Hypothalamus (tissue), 51 donors: ENCODE measurements at regions not wholly inside any gene's neighbourhood (a gene's known extent, or its start where the extent isn't known, plus 50 kb on each side); places are given as distances from the start of the nearest gene placed in this dataset.

Experiments
- DNase-seq, 51 donors: peaks; one replicate each; lab custom pipeline; 2025; lab: John Stamatoyannopoulos, UW

GRCh38 chr10:57964351-57964750 is 303.3 kb downstream of the IPMK start:
- peak in 43 of 51 donors; percentile 5 to 84 (median 43) for DNase-seq

DNA sequence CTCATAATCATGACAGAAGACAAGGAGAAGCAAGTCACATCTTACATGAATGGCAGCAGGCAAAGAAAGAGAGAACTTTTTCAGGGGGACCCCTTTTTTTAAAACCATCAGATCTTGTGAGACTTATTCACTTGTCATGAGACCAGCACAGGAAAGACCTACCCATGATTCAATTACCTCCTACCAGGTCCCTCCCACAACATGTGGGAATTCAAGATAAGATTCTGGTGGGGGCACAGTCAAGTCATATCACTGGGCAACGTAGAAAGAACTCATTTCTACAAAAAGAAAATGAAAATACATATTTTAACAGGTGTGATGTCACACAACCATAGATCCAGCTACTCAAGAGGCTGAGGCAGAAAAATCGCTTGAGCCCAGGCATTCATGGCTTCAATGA is 304.1 kb downstream of the IPMK start:
- no peak for DNase-seq

- DNase-seq = no peak
Measured at GRCh38 chr10:57962839-57963238, 304.9 kb downstream of the IPMK start.

DNA sequence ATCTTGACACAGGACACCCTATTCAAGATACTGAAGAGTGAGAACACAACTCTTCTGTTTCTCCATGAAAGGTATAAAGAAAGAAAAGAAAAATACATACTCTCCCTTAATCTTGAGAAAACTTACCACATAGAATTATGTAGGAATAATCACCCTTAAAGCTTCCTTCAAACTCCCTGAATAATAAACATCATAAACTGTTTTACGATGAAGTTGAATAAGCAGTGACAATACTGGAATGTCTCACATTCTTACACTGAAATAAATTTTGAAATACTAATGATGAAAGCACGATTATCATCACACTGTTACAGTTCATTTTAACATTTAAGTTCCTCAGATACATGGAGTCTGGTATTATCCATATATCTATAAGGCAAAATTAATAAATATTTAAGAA is 306.2 kb downstream of the IPMK start:
- no peak for DNase-seq

DNA sequence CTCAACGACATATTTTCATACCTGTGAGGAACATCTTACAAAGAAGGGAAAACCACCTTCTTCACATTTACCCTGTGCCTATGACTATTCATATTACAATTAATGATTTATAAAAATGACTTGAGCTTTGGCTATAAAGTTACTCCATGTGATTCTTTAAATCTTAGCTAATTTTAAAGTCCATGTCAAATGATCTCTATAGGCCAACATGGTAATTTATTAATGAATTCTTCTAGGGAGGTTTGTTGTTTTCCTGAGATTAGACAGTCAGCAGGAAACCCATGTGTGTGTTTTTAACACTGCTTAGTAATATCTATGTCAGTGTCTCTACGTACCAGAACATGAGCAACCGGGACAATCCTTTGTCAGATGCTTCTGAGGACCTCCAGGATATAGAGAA is 307.3 kb downstream of the IPMK start:
- no peak for DNase-seq

DNA sequence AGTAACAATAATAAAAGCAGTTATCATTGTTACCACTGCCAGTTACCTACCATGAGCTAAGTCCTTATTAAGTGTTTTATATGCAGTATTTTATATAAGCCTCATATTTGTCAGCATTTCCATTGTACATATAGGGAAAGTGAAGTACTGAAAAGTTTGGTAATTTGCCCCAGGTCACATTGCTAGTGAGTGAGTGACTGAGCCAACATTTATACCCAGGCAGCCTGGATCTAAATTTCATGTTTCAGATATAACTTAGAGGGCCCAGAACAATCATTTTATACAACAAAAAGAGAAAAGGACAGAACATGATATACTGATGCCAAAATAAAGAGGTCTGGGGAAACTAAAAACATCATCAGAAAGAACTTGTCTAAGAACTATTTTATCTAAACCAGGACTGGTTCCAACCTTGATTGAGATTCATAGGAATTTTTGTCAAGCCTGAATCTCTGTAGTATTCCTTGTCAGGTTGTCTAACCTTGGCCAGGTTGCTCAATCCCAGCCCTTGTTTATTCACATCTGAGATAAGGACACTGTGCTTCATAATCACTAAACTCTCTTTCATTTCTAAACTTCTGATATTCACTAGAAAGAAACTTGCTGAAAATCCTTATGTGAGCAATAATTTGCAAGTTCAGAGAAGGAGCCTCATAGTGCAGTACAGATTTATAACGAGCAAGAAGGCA is 308.2 kb downstream of the IPMK start:
- no peak for DNase-seq

DNA sequence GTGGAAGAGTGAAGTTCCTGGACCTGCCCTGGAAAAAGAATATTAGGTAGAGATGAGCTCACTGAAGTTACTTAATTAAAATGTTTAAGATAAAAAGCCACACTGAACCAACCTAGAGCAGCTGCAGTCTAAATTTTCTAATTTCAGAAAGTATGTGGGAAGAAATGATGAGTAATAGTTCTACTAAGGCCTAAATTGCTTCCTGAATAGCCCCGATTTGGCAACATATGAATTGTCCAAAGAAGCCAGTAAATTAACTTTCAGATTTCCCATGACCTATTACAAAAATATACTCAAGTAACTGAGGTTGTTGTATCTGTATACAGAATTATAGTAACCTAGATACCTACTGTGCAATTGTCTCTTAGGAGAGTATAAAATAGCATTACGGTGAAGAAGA is 312.6 kb downstream of the IPMK start:
- DNase-seq = no peak

DNA sequence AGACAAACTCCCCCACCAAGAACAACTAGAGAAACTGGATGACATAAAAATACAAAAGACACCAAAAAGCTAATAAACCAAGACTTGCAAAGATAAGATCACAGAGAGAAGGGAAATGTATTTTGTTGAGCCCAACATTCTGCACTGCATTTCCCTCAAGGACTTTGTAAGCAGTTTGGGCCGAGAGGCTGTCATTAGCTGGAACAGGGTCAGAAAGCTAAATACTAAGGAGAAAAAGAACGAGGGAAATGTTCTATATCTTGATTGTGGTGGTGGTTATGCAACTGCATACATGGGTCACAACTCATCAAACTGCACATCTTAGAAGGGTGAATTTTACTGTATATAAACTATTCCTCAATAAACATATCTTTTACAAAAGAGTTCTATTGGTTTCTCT is 315.0 kb downstream of the IPMK start:
- DNase-seq = no peak

DNA sequence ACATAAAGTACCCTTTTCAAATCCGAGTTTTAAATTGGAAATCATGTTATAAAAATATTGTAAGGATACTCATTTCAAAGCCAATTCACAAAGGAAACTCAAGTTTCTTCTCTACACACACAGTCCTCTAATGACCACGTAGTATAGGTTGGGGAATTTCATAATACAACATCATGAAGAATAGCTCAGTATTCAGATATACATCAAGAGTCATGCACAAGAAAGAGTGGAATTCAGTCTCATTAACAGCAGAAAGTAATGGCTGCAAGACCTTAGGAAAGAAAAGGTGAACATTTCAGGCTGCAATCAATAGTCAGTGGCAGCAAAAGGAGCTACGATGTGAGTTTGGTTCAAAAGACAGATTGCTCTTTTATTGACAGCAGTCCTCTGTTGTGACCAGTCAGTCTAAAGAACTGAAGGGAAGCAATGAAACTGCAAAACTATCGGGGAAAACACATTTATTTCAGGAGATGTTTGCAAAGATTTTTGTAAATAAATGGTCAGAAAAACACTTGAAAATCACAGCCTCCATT is 317.2 kb downstream of the IPMK start:
- no peak for DNase-seq

DNA sequence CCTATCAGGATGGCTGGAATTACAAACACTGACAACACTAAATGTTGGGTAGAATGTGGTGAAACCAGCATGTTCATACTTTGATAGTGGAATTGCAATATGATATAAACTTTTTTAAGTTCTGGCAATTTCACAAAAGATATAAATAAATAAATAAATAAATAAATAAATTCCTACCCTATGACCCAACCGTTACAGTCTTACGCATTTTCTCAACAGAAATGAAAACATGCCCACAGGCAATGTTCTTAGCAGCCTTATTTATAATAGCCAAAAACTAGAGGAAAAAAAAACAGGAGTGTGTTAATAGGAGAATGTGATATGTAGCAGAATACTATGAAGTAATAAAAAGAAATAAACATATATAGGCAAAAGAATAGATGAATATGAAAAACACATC is 318.9 kb downstream of the IPMK start:
- no peak for DNase-seq

DNA sequence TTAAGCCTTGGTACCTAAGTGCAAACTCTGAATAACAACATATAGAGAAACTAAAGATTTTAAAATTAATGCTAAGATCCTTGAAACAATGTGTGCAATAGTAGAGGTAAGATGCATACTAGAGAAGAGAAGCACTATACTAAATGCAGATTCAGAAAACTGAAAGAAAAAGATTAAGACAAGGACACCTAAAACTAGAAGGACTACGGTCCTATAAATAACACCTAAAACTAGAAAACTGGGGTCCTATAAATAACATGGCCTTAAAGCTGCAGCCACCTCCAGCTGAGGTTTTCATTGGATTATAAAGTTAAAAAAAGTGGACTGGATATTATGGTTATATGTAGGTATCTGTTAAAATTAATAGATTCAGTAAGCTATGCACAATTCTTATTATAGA is 320.9 kb downstream of the IPMK start:
- DNase-seq = no peak

DNA sequence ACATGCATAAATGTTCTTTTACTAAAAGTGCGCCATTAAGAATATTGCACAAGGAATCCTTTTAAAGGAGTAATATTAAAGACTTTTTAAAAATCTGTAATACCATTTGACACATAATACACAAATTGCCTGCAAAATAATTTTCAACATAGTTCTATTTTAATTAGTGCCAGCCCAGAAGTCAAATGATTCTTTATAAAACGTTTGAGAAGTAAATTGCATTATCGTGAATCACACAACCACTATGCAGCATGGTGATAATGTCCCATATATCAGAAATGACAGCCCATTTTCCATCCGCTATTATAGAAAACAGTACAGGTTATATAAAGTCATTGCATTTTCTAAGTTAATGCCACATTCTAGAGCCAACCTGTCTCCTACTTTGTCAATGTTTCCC is 324.0 kb downstream of the IPMK start:
- DNase-seq = no peak

DNA sequence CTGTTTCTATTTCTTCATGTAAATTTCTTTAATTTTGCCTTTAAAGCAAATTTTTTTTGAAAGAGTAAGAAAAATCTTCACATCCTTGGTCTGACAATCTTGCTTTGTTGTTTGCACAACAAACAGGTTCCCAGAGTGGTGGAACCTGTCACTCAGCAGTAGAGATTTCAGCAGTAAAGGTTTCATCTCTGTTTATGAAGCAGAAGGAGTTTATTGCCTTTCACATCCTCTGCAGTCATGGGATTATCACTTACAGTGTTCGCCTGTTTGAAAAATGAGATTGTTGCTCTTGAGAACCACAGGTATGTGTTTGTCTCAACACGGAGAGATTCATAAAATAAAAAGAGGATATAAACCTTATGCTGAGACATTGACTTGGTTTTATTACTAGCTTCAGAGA is 342.6 kb downstream of the IPMK start:
- no peak for DNase-seq

- DNase-seq = no peak
Measured at GRCh38 chr10:57921140-57921539, 346.6 kb downstream of the IPMK start.

- no peak for DNase-seq
Measured at GRCh38 chr10:57919864-57920263, 347.8 kb downstream of the IPMK start.

GRCh38 chr10:57917019-57917418 is 350.7 kb downstream of the IPMK start:
- DNase-seq = peak in 1 of 51 donors; percentile 2

- no peak for DNase-seq
Measured at GRCh38 chr10:57905861-57906260, 361.8 kb downstream of the IPMK start.

GRCh38 chr10:57905010-57905409 is 362.7 kb downstream of the IPMK start:
- no peak for DNase-seq

GRCh38 chr10:57898231-57898630 is 369.5 kb downstream of the IPMK start:
- no peak for DNase-seq

- DNase-seq = no peak
Measured at GRCh38 chr10:57897611-57898010, 370.1 kb downstream of the IPMK start.

- no peak for DNase-seq
Measured at GRCh38 chr10:57894361-57894760, 373.3 kb downstream of the IPMK start.

- DNase-seq = no peak
Measured at GRCh38 chr10:57891201-57892006, 376.3 kb downstream of the IPMK start.
